HG03108 (cell line): ENCODE measurements at regions not wholly inside any gene's neighbourhood (a gene's known extent, or its start where the extent isn't known, plus 50 kb on each side); places are given as distances from the start of the nearest gene placed in this dataset.
"Not testable (repeated sequence)": the region's sequence is repeated elsewhere in the genome, so short reads cannot be mapped to it uniquely, and the experiment has no call there.

Source experiments
- ATAC-seq: cut with Tn5 transposase; IDR thresholded peaks from one replicate; pipeline ENCODE4 v1.9.1; 2021; ENCODE audit warnings: moderate library complexity; ENCODE audit not compliant: unreplicated experiment

GRCh38 chr14:40308240-40308639 is 876.0 kb upstream of the FBXO33 start:
- ATAC-seq = no peak

GRCh38 chr14:40296821-40297220 is 864.6 kb upstream of the FBXO33 start:
- no peak for ATAC-seq

- ATAC-seq = no peak
Measured at GRCh38 chr14:40292664-40293063, 860.4 kb upstream of the FBXO33 start.

GRCh38 chr14:40282196-40282595 is 850.0 kb upstream of the FBXO33 start:
- no peak for ATAC-seq

- no peak for ATAC-seq
Measured at GRCh38 chr14:40280652-40281051, 848.4 kb upstream of the FBXO33 start.

- no peak for ATAC-seq
Measured at GRCh38 chr14:40273417-40273816, 841.2 kb upstream of the FBXO33 start.

- ATAC-seq = no peak
Measured at GRCh38 chr14:40271480-40271879, 839.2 kb upstream of the FBXO33 start.

GRCh38 chr14:40269436-40269835 is 837.2 kb upstream of the FBXO33 start:
- ATAC-seq = no peak

GRCh38 chr14:40268236-40268635 is 836.0 kb upstream of the FBXO33 start:
- no peak for ATAC-seq

GRCh38 chr14:40265096-40265495 is 832.9 kb upstream of the FBXO33 start:
- no peak for ATAC-seq

- no peak for ATAC-seq
Measured at GRCh38 chr14:40252817-40253447, 820.7 kb upstream of the FBXO33 start.

- ATAC-seq = no peak
Measured at GRCh38 chr14:40248671-40249070, 816.4 kb upstream of the FBXO33 start.

- ATAC-seq = no peak
Measured at GRCh38 chr14:40240245-40240859, 808.1 kb upstream of the FBXO33 start.

- ATAC-seq = no peak
Measured at GRCh38 chr14:40232302-40232701, 800.1 kb upstream of the FBXO33 start.

GRCh38 chr14:40229676-40230075 is 797.4 kb upstream of the FBXO33 start:
- no peak for ATAC-seq

GRCh38 chr14:40222996-40223395 is 790.8 kb upstream of the FBXO33 start:
- ATAC-seq = no peak

- ATAC-seq = no peak
Measured at GRCh38 chr14:40221428-40221827, 789.2 kb upstream of the FBXO33 start.

- no peak for ATAC-seq
Measured at GRCh38 chr14:40219032-40219431, 786.8 kb upstream of the FBXO33 start.

GRCh38 chr14:40218282-40218941 is 786.2 kb upstream of the FBXO33 start:
- ATAC-seq = no peak

- ATAC-seq = no peak
Measured at GRCh38 chr14:40216976-40217375, 784.7 kb upstream of the FBXO33 start.

- not testable (repeated sequence) for ATAC-seq
Measured at GRCh38 chr14:40216408-40216807, 784.2 kb upstream of the FBXO33 start.

- no peak for ATAC-seq
Measured at GRCh38 chr14:40213701-40214100, 781.5 kb upstream of the FBXO33 start.
